ENCODE measurements at regions not wholly inside any gene's neighbourhood (a gene's known extent, or its start where the extent isn't known, plus 50 kb on each side); places are given as distances from the start of the nearest gene placed in this dataset.
A peak's percentile ranks its signal among the peaks of the same experiment; 100 is the strongest.

- H3K9me3 ChIP-seq (ENCODE audit: control insufficient read depth, insufficient read depth, low read length): no peaks in the 10 kb centered on the region
- no peak overlapping the region for H3K4me3 ChIP-seq (ENCODE audit: low read length)
- ATAC-seq (no peak), DNase-seq (no peak)
- Mint-ChIP-seq H3K27ac (no peak overlapping the region), H3K4me1 (peaks cover 0 to 7% of the 10 kb centered on the region in 2 donors), H3K36me3 (no peaks in the 10 kb centered on the region), H3K27me3 (ENCODE audit: low read depth in 2 of 2) (peaks cover 0 to 3% of the 10 kb centered on the region in 2 donors), H3K9me3 (no peaks in the 10 kb centered on the region), H3K4me3 (no peak overlapping the region)
- TF ChIP-seq CTCF (IDR thresholded peaks at IDR 0.05): no peak
- 92% methylated on average over 13 of the region's 14 CpGs for WGBS (ENCODE audit: insufficient coverage)
- intact Hi-C loops (cut with micrococcal nuclease): no loop called here
- H3K27ac ChIP-seq (ENCODE audit: low read length): no peak overlapping the region
- H3K27me3 ChIP-seq (ENCODE audit: control insufficient read depth, insufficient read depth, low read length): no peaks in the 10 kb centered on the region
- peaks cover 7% of the 10 kb centered on the region for H3K4me1 ChIP-seq (ENCODE audit: control insufficient read depth, insufficient read depth, low read length)
- H3K36me3 ChIP-seq (ENCODE audit: control insufficient read depth, insufficient read depth, low read length): no peaks in the 10 kb centered on the region
These were observed 64.6 kb upstream of the UST start for GRCh38 chr6:148682252-148682651.

GRCh38 chr6:148682990-148683389 lies 63.8 kb upstream of the UST start:
- H3K36me3 ChIP-seq (ENCODE audit: control insufficient read depth, insufficient read depth, low read length): no peaks in the 10 kb centered on the region
- no peak for DNase-seq
- H3K36me3 Mint-ChIP-seq: no peaks in the 10 kb centered on the region
- peak in 1 of 3 donors; percentile 22 for ATAC-seq
- no peak overlapping the region for H3K27ac Mint-ChIP-seq
- no peaks in the 10 kb centered on the region for H3K27me3 ChIP-seq (ENCODE audit: control insufficient read depth, insufficient read depth, low read length)
- H3K27ac ChIP-seq (ENCODE audit: low read length): no peak overlapping the region
- intact Hi-C loops (cut with micrococcal nuclease): no loop called here
- peaks cover 4% of the 10 kb centered on the region for H3K4me1 ChIP-seq (ENCODE audit: control insufficient read depth, insufficient read depth, low read length)
- H3K9me3 Mint-ChIP-seq: no peaks in the 10 kb centered on the region
- peaks cover 0 to 2% of the 10 kb centered on the region in 2 donors for H3K4me1 Mint-ChIP-seq
- no peaks in the 10 kb centered on the region for H3K9me3 ChIP-seq (ENCODE audit: control insufficient read depth, insufficient read depth, low read length)
- peaks cover 0 to 3% of the 10 kb centered on the region in 2 donors for H3K27me3 Mint-ChIP-seq (ENCODE audit: low read depth in 2 of 2)
- no peak overlapping the region for H3K4me3 ChIP-seq (ENCODE audit: low read length)
- TF ChIP-seq CTCF (IDR thresholded peaks at IDR 0.05): no peak
- H3K4me3 Mint-ChIP-seq: no peak overlapping the region
- 16% methylated on average over 5 of the region's 5 CpGs for WGBS (ENCODE audit: insufficient coverage)

- peaks cover 3% of the 10 kb centered on the region for H3K4me1 ChIP-seq (ENCODE audit: control insufficient read depth, insufficient read depth, low read length)
- intact Hi-C loops (cut with micrococcal nuclease): no loop called here
These were observed 57.7 kb upstream of the UST start for GRCh38 chr6:148689168-148689567.

More at GRCh38 chr6:148689168-148689567, 57.7 kb upstream of the UST start:
- no peak overlapping the region for H3K4me3 Mint-ChIP-seq
- H3K9me3 Mint-ChIP-seq: no peaks in the 10 kb centered on the region
- 79% methylated on average over 3 of the region's 3 CpGs for WGBS (ENCODE audit: insufficient coverage)
- DNase-seq: no peak
- Histone ChIP-seq H3K36me3 (ENCODE audit: control insufficient read depth, insufficient read depth, low read length) (no peaks in the 10 kb centered on the region), H3K9me3 (ENCODE audit: control insufficient read depth, insufficient read depth, low read length) (no peaks in the 10 kb centered on the region), H3K27ac (ENCODE audit: low read length) (no peak overlapping the region), H3K4me3 (ENCODE audit: low read length) (no peak overlapping the region), H3K27me3 (ENCODE audit: control insufficient read depth, insufficient read depth, low read length) (no peaks in the 10 kb centered on the region)
- H3K27me3 Mint-ChIP-seq (ENCODE audit: low read depth in 2 of 2): no peaks in the 10 kb centered on the region
- no peaks in the 10 kb centered on the region for H3K4me1 Mint-ChIP-seq
- ATAC-seq: no peak
- H3K27ac Mint-ChIP-seq: no peak overlapping the region
- no peak for TF ChIP-seq CTCF (IDR thresholded peaks at IDR 0.05)
- no peaks in the 10 kb centered on the region for H3K36me3 Mint-ChIP-seq

Measured in natural killer cell (primary cell).